Lung (tissue), 12 donors: ENCODE measurements at regions not wholly inside any gene's neighbourhood (a gene's known extent, or its start where the extent isn't known, plus 50 kb on each side); places are given as distances from the start of the nearest gene placed in this dataset. TPM values are rescaled to one million over a fixed set of nuclear protein-coding genes. Genes with fewer than 3 reads are reported as not detected.

Experiments used
- ATAC-seq: fragments of 200-7000 bp; cut with Tn5 transposase; one replicate; pipeline ENCODE4 v1.9.1; 2020; ENCODE audit warnings: moderate number of reproducible peaks; ENCODE audit not compliant: insufficient read depth, low FRiP score
- DNase-seq, 3 donors: peaks; one replicate each; pipeline ENCODE4 v3.0.0-alpha.2; 2013 to 2017
- H3K27ac ChIP-seq, 2 donors: one replicate each; pipeline ENCODE4 v1.5.1; 2013; ENCODE audit warnings: mild to moderate bottlenecking in 2 of 2, moderate library complexity in 2 of 2, control low read depth in 1 of 2, inconsistent platforms in 1 of 2, low read depth in 1 of 2, low read length in 1 of 2
- H3K27me3 ChIP-seq, 3 donors: one replicate each; pipeline ENCODE4 v1.5.1; 2013; ENCODE audit warnings: low read length in 2 of 3; ENCODE audit not compliant: control insufficient read depth in 3 of 3, insufficient read depth in 3 of 3
- H3K36me3 ChIP-seq, 4 donors: one replicate each; pipeline ENCODE4 v1.5.1; 2013; ENCODE audit warnings: low read length in 4 of 4, mild to moderate bottlenecking in 1 of 4, moderate library complexity in 1 of 4; ENCODE audit not compliant: control insufficient read depth in 4 of 4, insufficient read depth in 4 of 4
- H3K4me1 ChIP-seq, 5 donors: one replicate each; pipeline ENCODE4 v1.5.1; 2013; ENCODE audit warnings: low read length in 5 of 5, mild to moderate bottlenecking in 2 of 5, moderate library complexity in 1 of 5; ENCODE audit not compliant: control insufficient read depth in 5 of 5, insufficient read depth in 5 of 5
- H3K4me3 ChIP-seq: one replicate; pipeline ENCODE4 v1.5.1; 2013; ENCODE audit warnings: mild to moderate bottlenecking, control low read depth, moderate library complexity
- H3K9ac ChIP-seq, 2 donors: one replicate each; pipeline ENCODE4 v1.5.1; 2013; ENCODE audit warnings: low read length in 2 of 2, control low read depth in 1 of 2; ENCODE audit not compliant: insufficient read depth in 1 of 2
- H3K9me3 ChIP-seq, 4 donors: one replicate each; pipeline ENCODE4 v1.5.1; 2013; ENCODE audit warnings: low read length in 3 of 4, mild to moderate bottlenecking in 1 of 4, moderate library complexity in 1 of 4; ENCODE audit not compliant: control insufficient read depth in 4 of 4, insufficient read depth in 3 of 4
- whole genome bisulfite sequencing, 2 donors: extraction: QIAGEN DNeasy Blood & Tissue Kit; methylation state at CpG; one replicate each; pipeline ENCODE4 v1.1.7; 2013; 5-methylcytosine and 5-hydroxymethylcytosine counted together
- small RNA-seq: library from RNA; depleted of rRNA; stranded (forward); fragments of <200 nt; gene quantifications from one replicate; pipeline ENCODE3, GENCODE V24; 2014; ENCODE audit warnings: low replicate concordance
- TF ChIP-seq, protein P1 (sequence below): IDR thresholded peaks from 2 replicates; pipeline ENCODE4 v1.5.1; 2012; ENCODE audit warnings: mild to moderate bottlenecking; ENCODE audit errors: control extremely low read depth, extremely low read depth
- donor health status: control.
- donor health status: control.
- donor health status: Bipolar disorder and iron deficiency.
- donor health status: healthy.
- donor health status: DM: yes; HTN: yes; CAD: no.

DNA sequence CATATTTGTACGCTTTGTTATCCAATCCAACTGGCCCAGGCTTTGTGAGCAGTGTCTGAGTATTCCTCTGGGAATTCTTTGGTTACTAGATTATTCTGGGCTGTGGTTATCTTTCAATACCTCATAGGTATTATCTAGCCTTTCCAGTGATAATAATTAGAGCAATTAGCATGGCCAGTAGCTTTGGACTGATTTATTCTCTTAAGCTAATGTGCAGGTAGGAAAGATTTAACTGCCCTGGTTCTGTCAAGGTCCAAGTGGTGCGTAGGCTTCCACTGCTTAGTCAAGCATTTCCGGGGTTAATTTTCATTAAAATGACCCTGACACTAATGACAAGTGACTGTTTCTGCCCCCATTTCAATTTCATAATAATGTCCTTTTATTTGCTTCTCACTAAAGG is 54.2 kb upstream of the PMFBP1 start:
- H3K9me3 ChIP-seq = peaks cover 0 to 3% (median 0%) of the 10 kb centered on the region in 4 donors
- peaks cover 0 to 3% (median 0%) of the 10 kb centered on the region in 5 donors for H3K4me1 ChIP-seq
- H3K36me3 ChIP-seq = no peaks in the 10 kb centered on the region
- DNase-seq (no peak), ATAC-seq (no peak)
- 93 to 97% methylated on average over 3 of the region's 3 CpGs for WGBS, 2 donors
- H3K9ac ChIP-seq = no peak overlapping the region
- TF ChIP-seq, protein P1, sequence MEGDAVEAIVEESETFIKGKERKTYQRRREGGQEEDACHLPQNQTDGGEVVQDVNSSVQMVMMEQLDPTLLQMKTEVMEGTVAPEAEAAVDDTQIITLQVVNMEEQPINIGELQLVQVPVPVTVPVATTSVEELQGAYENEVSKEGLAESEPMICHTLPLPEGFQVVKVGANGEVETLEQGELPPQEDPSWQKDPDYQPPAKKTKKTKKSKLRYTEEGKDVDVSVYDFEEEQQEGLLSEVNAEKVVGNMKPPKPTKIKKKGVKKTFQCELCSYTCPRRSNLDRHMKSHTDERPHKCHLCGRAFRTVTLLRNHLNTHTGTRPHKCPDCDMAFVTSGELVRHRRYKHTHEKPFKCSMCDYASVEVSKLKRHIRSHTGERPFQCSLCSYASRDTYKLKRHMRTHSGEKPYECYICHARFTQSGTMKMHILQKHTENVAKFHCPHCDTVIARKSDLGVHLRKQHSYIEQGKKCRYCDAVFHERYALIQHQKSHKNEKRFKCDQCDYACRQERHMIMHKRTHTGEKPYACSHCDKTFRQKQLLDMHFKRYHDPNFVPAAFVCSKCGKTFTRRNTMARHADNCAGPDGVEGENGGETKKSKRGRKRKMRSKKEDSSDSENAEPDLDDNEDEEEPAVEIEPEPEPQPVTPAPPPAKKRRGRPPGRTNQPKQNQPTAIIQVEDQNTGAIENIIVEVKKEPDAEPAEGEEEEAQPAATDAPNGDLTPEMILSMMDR = no peak
- H3K27me3 ChIP-seq = no peaks in the 10 kb centered on the region
- no peak overlapping the region for H3K4me3 ChIP-seq
- no peak overlapping the region for H3K27ac ChIP-seq

DNA sequence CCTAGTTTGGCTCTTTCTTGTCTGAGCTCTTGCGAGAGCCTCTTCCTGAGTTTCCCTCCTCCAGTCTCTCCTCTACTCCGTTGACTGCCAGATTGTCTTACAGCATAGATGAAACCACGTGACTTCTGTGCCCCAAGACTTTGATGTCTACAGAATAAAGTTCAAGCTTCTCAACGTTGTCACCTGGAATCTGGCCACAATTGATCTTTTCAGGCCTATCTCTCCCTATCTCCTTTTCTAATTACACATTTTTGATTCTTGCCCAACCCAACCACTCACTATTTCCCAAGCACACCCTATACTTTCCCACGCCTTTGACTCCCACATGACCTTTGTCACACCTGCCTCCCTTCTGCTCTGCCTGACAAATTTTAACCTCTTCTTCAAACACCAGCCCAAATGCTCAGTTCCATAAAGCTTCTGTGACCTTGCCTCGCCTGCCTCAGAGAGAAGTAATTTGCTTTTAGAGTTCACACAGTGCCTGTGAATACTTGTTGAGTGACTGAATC is 52.4 kb upstream of the PMFBP1 start:
- WGBS, 2 donors = 73 to 85% methylated on average over 6 of the region's 6 CpGs
- peaks cover 0 to 3% (median 0%) of the 10 kb centered on the region in 5 donors for H3K4me1 ChIP-seq
- H3K36me3 ChIP-seq = no peaks in the 10 kb centered on the region
- TF ChIP-seq, protein P1 = no peak
- no peak for DNase-seq
- no peak overlapping the region for H3K27ac ChIP-seq
- H3K4me3 ChIP-seq = no peak overlapping the region
- H3K9me3 ChIP-seq = peaks cover 0 to 3% (median 0%) of the 10 kb centered on the region in 4 donors
- no peak overlapping the region for H3K9ac ChIP-seq
- ATAC-seq = no peak
- H3K27me3 ChIP-seq = no peaks in the 10 kb centered on the region

DNA sequence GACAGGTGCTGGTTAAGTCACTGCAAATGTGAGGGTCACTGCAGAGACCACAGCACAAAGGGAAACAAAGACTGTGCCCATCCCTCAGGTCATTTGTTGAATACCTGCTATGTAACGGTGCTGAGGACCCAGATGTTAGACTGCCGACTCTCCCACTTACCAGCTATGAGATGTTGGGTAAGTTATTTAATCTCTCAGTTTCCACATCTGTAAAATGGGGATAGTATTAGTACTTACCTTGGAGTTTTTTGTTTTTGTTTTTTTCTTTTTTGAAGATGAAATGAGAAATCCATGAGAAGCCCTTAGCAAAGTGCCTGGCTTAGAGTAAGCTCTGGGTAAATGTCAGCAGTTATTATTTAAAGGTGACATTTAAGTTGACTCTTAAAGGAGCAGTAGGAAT is 50.5 kb upstream of the PMFBP1 start:
- no peak overlapping the region for H3K27ac ChIP-seq
- no peak for DNase-seq
- peaks cover 0 to 3% (median 0%) of the 10 kb centered on the region in 4 donors for H3K9me3 ChIP-seq
- H3K27me3 ChIP-seq = no peaks in the 10 kb centered on the region
- no peaks in the 10 kb centered on the region for H3K36me3 ChIP-seq
- no peak overlapping the region for H3K9ac ChIP-seq
- ATAC-seq = no peak
- no peak overlapping the region for H3K4me3 ChIP-seq
- 92 to 93% methylated on average over 2 of the region's 2 CpGs for WGBS, 2 donors
- H3K4me1 ChIP-seq = peaks cover 0 to 3% (median 0%) of the 10 kb centered on the region in 5 donors
- TF ChIP-seq, protein P1 = no peak

Small RNA genes in the stretch of these regions (small RNA-seq; reads per million reads assigned to genes)
- gene RF00026 = not detected
- gene RNU7-90P = not detected
